OCI-LY3 (cell line): ENCODE measurements at regions not wholly inside any gene's neighbourhood (a gene's known extent, or its start where the extent isn't known, plus 50 kb on each side); places are given as distances from the start of the nearest gene placed in this dataset.

Experiments
- CTCF ChIP-seq: fragments of 200-600, 300-600 bp; sonication (generic); IDR thresholded peaks from 2 replicates; pipeline ENCODE4 v1.5.1; 2014; ENCODE audit warnings: antibody characterized with exemption, low read length, low read depth
- EZH2phosphoT487 ChIP-seq: fragments of 200-600 bp; shearing (Covaris generic); IDR thresholded peaks from 2 replicates; pipeline ENCODE4 v1.6.1; 2018; ENCODE audit warnings: antibody characterized with exemption, mixed run types, low read depth

DNA sequence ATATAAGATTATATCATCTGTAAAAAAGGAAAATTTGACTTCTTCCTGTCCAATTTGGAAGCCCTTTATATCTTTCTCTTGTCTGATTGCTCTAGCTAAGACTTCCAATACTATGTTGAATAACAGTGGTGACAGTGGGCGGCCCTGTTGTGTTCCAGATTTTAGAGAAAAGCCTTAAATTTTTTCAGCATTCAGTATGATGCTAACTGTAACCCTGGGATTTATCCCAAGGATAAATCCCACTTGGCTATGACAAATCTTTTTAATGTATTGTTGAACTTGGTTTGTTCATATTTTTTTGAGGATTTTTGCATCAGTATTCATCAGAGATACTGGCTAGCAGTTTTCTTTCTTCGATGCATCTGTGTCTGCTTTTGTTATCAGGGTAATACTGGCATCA, 217.2 kb upstream of the ARSJ start:
- TF ChIP-seq CTCF (no peak), EZH2phosphoT487 (no peak)
